Osteoblast (primary cell): ENCODE measurements at regions not wholly inside any gene's neighbourhood (a gene's known extent, or its start where the extent isn't known, plus 50 kb on each side); places are given as distances from the start of the nearest gene placed in this dataset.

ENCODE experiments used
- DNase-seq: peaks from one replicate; pipeline ENCODE4 v3.0.0; 2011; ENCODE audit warnings: low spot score, mixed read lengths; ENCODE audit not compliant: insufficient read length; ENCODE audit errors: missing footprints
- H2AFZ ChIP-seq: 2 replicates; pipeline ENCODE4 v1.6.0; 2011; ENCODE audit warnings: mild to moderate bottlenecking, low read length
- H3K27ac ChIP-seq: 2 replicates; pipeline ENCODE4 v1.5.1; 2011; ENCODE audit warnings: mild to moderate bottlenecking, low read depth, low read length, moderate library complexity
- H3K27me3 ChIP-seq: 2 replicates; pipeline ENCODE4 v1.6.0; 2012; ENCODE audit warnings: mild to moderate bottlenecking, control low read depth, inconsistent platforms, low read length, moderate library complexity; ENCODE audit not compliant: insufficient read depth
- H3K36me3 ChIP-seq: 2 replicates; pipeline ENCODE4 v1.5.1; 2011; ENCODE audit warnings: mild to moderate bottlenecking, low read length, control low read depth, moderate library complexity; ENCODE audit not compliant: insufficient read depth
- H3K4me1 ChIP-seq: 2 replicates; pipeline ENCODE4 v1.5.1; 2011; ENCODE audit warnings: mild to moderate bottlenecking, low read length, control low read depth, moderate library complexity; ENCODE audit not compliant: insufficient read depth
- H3K4me2 ChIP-seq: 2 replicates; pipeline ENCODE4 v1.6.0; 2011; ENCODE audit warnings: mild to moderate bottlenecking, low read length; ENCODE audit not compliant: insufficient read depth
- H3K4me3 ChIP-seq: fragments of 200-600 bp; sonication (generic); 3 replicates; pipeline ENCODE4 v1.5.1; 2012; ENCODE audit warnings: mild to moderate bottlenecking, low read length, inconsistent platforms; ENCODE audit not compliant: insufficient read depth
- H3K79me2 ChIP-seq: 2 replicates; pipeline ENCODE4 v1.6.0; 2012; ENCODE audit warnings: mild to moderate bottlenecking, low read length, control low read depth, inconsistent platforms; ENCODE audit not compliant: insufficient read depth
- H3K9me3 ChIP-seq: 2 replicates; pipeline ENCODE4 v1.5.1; 2011; ENCODE audit warnings: low read depth, low read length, control low read depth
- H4K20me1 ChIP-seq: 2 replicates; pipeline ENCODE4 v1.6.0; 2012; ENCODE audit warnings: mild to moderate bottlenecking, low read length, control low read depth; ENCODE audit not compliant: insufficient read depth
- TF ChIP-seq, protein P1 (sequence below): IDR thresholded peaks from 2 replicates; pipeline ENCODE4 v1.5.1; 2011; ENCODE audit warnings: mild to moderate bottlenecking, low read depth, low read length, moderate library complexity; ENCODE audit errors: extremely low read depth

DNA sequence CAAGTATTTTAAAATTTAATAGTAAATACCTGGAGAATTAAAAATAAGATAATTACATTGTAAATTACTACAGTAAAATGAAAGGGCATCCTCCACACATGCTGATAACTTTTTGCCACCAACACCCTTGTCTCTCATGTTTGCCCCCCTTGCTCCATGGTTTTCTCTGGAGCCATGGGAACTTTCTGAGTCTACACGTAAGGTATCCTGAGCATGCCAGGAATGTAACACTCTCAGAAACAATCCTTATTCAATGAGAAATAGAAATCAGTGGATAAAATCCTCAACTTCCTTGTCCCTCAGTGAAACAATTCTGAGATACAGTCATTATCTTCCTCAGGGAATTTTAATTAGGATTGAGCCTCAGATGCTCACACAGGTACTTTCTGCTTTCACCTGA lies 108.9 kb downstream of the IZUMO3 start:
- TF ChIP-seq, protein P1, sequence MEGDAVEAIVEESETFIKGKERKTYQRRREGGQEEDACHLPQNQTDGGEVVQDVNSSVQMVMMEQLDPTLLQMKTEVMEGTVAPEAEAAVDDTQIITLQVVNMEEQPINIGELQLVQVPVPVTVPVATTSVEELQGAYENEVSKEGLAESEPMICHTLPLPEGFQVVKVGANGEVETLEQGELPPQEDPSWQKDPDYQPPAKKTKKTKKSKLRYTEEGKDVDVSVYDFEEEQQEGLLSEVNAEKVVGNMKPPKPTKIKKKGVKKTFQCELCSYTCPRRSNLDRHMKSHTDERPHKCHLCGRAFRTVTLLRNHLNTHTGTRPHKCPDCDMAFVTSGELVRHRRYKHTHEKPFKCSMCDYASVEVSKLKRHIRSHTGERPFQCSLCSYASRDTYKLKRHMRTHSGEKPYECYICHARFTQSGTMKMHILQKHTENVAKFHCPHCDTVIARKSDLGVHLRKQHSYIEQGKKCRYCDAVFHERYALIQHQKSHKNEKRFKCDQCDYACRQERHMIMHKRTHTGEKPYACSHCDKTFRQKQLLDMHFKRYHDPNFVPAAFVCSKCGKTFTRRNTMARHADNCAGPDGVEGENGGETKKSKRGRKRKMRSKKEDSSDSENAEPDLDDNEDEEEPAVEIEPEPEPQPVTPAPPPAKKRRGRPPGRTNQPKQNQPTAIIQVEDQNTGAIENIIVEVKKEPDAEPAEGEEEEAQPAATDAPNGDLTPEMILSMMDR, result no peak
- no peak overlapping the region for H2AFZ ChIP-seq
- no peak overlapping the region for H3K4me2 ChIP-seq
- no peaks in the 10 kb centered on the region for H4K20me1 ChIP-seq
- no peak overlapping the region for H3K4me3 ChIP-seq
- no peaks in the 10 kb centered on the region for H3K4me1 ChIP-seq
- no peak overlapping the region for H3K27ac ChIP-seq
- DNase-seq, result no peak
- H3K36me3 ChIP-seq, result no peaks in the 10 kb centered on the region
- no peaks in the 10 kb centered on the region for H3K27me3 ChIP-seq
- no peaks in the 10 kb centered on the region for H3K79me2 ChIP-seq
- H3K9me3 ChIP-seq, result peaks cover 5% of the 10 kb centered on the region

DNA sequence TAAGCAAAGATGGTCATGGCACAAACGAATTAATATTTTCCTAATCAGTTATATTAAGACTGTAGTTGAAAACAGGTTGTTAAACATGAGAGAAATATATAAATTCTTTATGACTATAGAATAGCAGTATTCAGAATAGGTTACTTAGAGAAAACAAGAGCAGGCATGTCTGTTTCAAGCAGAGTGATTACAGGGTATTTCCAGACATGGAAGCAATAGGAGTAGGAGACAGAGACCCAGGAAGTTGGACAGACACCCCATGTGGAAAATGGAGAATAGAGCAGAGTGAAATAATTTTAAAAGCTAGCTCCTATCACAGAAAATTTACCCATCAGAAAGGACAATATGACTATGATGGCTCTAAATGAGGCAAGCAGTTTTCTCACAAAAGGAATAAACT lies 111.5 kb downstream of the IZUMO3 start:
- TF ChIP-seq, protein P1, result no peak

DNA sequence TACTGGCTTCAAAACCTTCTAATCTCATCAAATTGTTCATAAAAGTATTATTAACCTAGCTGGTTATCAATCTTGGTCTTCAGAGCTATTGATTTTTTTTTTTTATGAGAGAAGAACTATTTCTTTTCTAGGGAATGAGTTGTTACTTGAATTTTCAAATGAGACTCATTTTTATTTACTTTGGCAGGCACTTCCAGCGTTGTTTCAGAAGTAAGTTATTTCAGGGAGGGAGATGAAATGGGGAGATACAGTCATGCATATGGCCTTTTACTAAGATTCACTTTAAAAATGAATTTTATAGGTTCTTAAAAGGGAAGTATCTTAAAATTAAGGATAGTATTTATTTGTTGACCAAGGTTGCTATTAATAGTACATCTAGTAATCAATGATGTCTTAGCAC lies 129.6 kb downstream of the IZUMO3 start:
- no peak for DNase-seq
- Histone ChIP-seq H3K27ac (no peak overlapping the region), H3K36me3 (no peaks in the 10 kb centered on the region), H3K27me3 (no peaks in the 10 kb centered on the region), H3K9me3 (no peaks in the 10 kb centered on the region), H3K4me1 (no peaks in the 10 kb centered on the region), H3K4me2 (no peak overlapping the region), H4K20me1 (no peaks in the 10 kb centered on the region), H3K79me2 (no peaks in the 10 kb centered on the region), H2AFZ (no peak overlapping the region), H3K4me3 (no peak overlapping the region)
- TF ChIP-seq, protein P1, result no peak

More for the DNA sequence above, 111.5 kb downstream of the IZUMO3 start:
- H4K20me1 ChIP-seq, result no peaks in the 10 kb centered on the region
- H3K4me3 ChIP-seq, result no peak overlapping the region
- no peaks in the 10 kb centered on the region for H3K36me3 ChIP-seq
- H3K79me2 ChIP-seq, result no peaks in the 10 kb centered on the region
- H3K4me1 ChIP-seq, result no peaks in the 10 kb centered on the region
- H3K27ac ChIP-seq, result no peak overlapping the region
- DNase-seq, result no peak
- H3K4me2 ChIP-seq, result no peak overlapping the region
- no peak overlapping the region for H2AFZ ChIP-seq
- H3K27me3 ChIP-seq, result no peaks in the 10 kb centered on the region
- H3K9me3 ChIP-seq, result peaks cover 5% of the 10 kb centered on the region

DNA sequence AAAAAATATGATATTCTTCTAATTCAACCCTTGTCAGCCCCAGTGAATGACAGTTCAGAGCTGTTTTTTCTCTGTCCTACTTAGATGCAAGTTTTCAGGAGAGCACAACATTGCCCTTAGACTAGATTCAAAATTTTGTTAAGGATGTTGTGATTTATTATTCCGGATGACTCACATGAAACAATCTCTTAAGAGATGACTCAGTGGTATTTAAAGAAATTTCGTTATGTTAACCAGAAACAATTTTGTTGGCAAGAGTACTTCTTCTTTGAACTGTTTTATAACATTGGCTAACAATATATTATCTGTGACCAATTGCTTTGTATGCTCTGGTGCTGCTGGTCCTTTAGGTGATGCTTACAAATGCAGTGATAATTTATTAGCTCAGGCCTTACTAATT lies 132.0 kb downstream of the IZUMO3 start:
- Histone ChIP-seq H3K4me3 (no peak overlapping the region), H3K36me3 (no peaks in the 10 kb centered on the region), H2AFZ (no peak overlapping the region), H3K79me2 (no peaks in the 10 kb centered on the region), H3K27me3 (no peaks in the 10 kb centered on the region), H3K9me3 (peaks cover under 1% of the 10 kb centered on the region), H3K4me1 (no peaks in the 10 kb centered on the region), H3K27ac (no peak overlapping the region), H3K4me2 (no peak overlapping the region), H4K20me1 (no peaks in the 10 kb centered on the region)
- TF ChIP-seq, protein P1, result no peak
- DNase-seq, result no peak
